Ishikawa (cell line): ENCODE measurements at regions not wholly inside any gene's neighbourhood (a gene's known extent, or its start where the extent isn't known, plus 50 kb on each side); places are given as distances from the start of the nearest gene placed in this dataset.
A peak's percentile ranks its signal among the peaks of the same experiment; 100 is the strongest.

Source experiments
- CEBPB ChIP-seq: IDR thresholded peaks from 2 replicates; pipeline ENCODE4 v1.6.1; 2012
- CREB1 ChIP-seq: IDR thresholded peaks from 2 replicates; pipeline ENCODE4 v1.6.1; 2012; ENCODE audit warnings: low read depth
- EGR1 ChIP-seq: IDR thresholded peaks from 2 replicates; pipeline ENCODE4 v1.6.1; 2012
- EP300 ChIP-seq: IDR thresholded peaks from 2 replicates; pipeline ENCODE4 v1.6.1; 2012; ENCODE audit warnings: borderline replicate concordance
- FOXM1 ChIP-seq: IDR thresholded peaks from 2 replicates; pipeline ENCODE4 v1.6.1; 2012; ENCODE audit warnings: low read depth, borderline replicate concordance
- MAX ChIP-seq: IDR thresholded peaks from 2 replicates; pipeline ENCODE4 v1.6.1; 2012
- NFIC ChIP-seq: IDR thresholded peaks from 2 replicates; pipeline ENCODE4 v1.6.1; 2012
- RAD21 ChIP-seq: IDR thresholded peaks from 2 replicates; pipeline ENCODE4 v1.6.1; 2012; ENCODE audit warnings: low read depth
- REST ChIP-seq: IDR thresholded peaks from 2 replicates; pipeline ENCODE4 v1.6.1; 2012; ENCODE audit warnings: low read depth, mild to moderate bottlenecking
- TAF1 ChIP-seq: IDR thresholded peaks from 2 replicates; pipeline ENCODE4 v1.6.1; 2012; ENCODE audit warnings: low read depth, mild to moderate bottlenecking
- TCF12 ChIP-seq: IDR thresholded peaks from 2 replicates; pipeline ENCODE4 v1.6.1; 2012; ENCODE audit warnings: low read depth
- TEAD4 ChIP-seq: IDR thresholded peaks from 2 replicates; pipeline ENCODE4 v1.6.1; 2012
- YY1 ChIP-seq: IDR thresholded peaks from 2 replicates; pipeline ENCODE4 v1.6.1; 2012; ENCODE audit warnings: low read depth
- ZBTB7A ChIP-seq: IDR thresholded peaks from 2 replicates; pipeline ENCODE4 v1.6.1; 2012; ENCODE audit warnings: low read depth
- TF ChIP-seq, protein P1 (sequence below): IDR thresholded peaks from 2 replicates; pipeline ENCODE4 v1.6.1; 2012

- TF ChIP-seq REST (no peak), RAD21 (no peak), NFIC (no peak), TAF1 (no peak), CREB1 (no peak), TEAD4 (no peak), TCF12 (no peak), ZBTB7A (no peak), MAX (no peak), FOXM1 (no peak), YY1 (no peak), EGR1 (no peak), EP300 (no peak)
- TF ChIP-seq, protein P1, sequence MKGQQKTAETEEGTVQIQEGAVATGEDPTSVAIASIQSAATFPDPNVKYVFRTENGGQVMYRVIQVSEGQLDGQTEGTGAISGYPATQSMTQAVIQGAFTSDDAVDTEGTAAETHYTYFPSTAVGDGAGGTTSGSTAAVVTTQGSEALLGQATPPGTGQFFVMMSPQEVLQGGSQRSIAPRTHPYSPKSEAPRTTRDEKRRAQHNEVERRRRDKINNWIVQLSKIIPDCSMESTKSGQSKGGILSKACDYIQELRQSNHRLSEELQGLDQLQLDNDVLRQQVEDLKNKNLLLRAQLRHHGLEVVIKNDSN = no peak
These were observed 178.1 kb downstream of the OPA1 start for GRCh38 chr3:193771011-193771652.

DNA sequence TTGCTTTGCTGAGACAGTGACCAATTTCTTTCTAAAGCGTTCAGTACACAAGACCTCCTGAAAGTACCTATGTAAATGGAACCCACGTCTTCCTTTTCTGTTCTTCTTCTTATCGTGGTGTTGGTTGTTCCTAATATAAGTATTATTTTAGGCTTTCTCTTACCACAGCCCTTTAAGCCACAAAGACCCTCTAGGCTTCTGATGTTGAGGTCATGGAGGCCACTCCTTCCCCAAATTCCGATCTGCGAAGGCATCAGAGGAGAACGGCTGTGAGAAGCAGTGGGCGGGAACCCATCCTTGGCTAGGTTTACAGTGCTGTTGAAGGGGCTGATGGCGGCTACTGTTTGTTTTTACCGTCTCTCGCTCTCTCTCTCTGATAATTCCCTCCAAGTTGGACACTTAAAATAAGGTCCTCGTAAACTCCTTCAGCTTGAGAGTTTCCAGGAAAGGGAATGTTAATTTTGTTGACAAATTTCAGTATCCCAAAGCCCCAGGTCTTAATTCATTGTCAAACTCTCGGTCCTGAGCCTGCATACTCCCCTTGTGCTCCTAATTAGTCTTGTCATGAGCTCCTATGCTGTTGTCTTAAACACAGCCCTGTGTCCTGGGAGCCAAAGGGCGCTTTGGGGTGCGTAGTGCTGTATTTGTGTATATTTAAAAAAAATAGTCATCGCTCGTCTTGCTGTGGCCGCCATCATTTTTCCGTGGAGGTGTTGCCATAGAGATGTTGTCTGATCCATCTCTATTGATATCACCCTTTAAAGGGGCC, 178.8 kb downstream of the OPA1 start:
- TF ChIP-seq TEAD4 (no peak), REST (no peak), ZBTB7A (no peak), EP300 (no peak), EGR1 (no peak), FOXM1 (no peak), CEBPB (no peak), YY1 (no peak), CREB1 (no peak), TAF1 (no peak), NFIC (no peak), MAX (no peak), TCF12 (no peak), RAD21 (no peak)
- TF ChIP-seq, protein P1 = no peak

DNA sequence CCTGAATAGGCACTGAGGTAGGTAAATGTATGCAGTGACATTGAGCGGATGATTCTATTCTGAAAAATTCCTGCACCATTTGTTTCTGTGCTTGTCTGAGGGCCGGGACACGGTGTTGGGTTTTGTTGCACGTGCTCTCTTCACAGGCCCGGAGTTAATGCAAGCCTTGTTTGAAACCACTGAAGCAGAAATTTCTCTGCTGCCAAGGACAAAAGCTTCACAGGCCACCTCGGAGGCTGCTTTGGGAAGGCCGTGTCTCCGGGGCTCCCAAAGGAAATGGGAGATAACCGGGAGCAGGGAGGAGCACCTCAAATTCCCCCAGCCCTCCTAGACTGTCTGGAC, 179.4 kb downstream of the OPA1 start:
- peak; percentile 35; the same call in 1 of the 2 replicates for TF ChIP-seq CEBPB
- peak; percentile 17; the same call in 1 of the 2 replicates for TF ChIP-seq RAD21
- peak; percentile 19; the same call in 1 of the 2 replicates for TF ChIP-seq FOXM1
- 0 out of 2 replicates have a peak, but pooled peaks have one; percentile 40 for TF ChIP-seq NFIC
- TF ChIP-seq REST = no peak
- TF ChIP-seq TCF12 = peak; percentile 76
- peak; percentile 99 for TF ChIP-seq MAX
- TF ChIP-seq ZBTB7A = no peak
- TF ChIP-seq, protein P1 = peak; percentile 65
- peak; percentile 61; the same call in 1 of the 2 replicates for TF ChIP-seq TEAD4
- no peak for TF ChIP-seq EGR1
- 0 out of 2 replicates have a peak, but pooled peaks have one; percentile 31 for TF ChIP-seq TAF1
- peak; percentile 66; the same call in 1 of the 2 replicates for TF ChIP-seq EP300
- TF ChIP-seq YY1 = peak; percentile 34; the same call in 1 of the 2 replicates
- no peak for TF ChIP-seq CREB1
